Cardiac muscle cell (in vitro differentiated cells and primary cell): ENCODE measurements at regions not wholly inside any gene's neighbourhood (a gene's known extent, or its start where the extent isn't known, plus 50 kb on each side); places are given as distances from the start of the nearest gene placed in this dataset.

ENCODE experiments used
- DNase-seq, 2 donors: peaks; one replicate each; pipeline versions ENCODE4 v3.0.0 to v3.0.0-alpha.2; 2010 to 2017; ENCODE audit warnings: low read depth in 1 of 2, low spot score in 1 of 2
- H3K27ac ChIP-seq: fragments of 200-600 bp; sonication (generic); 2 replicates; pipeline ENCODE4 v1.5.1; 2016
- H3K27me3 ChIP-seq: fragments of 200-600 bp; sonication (generic); 2 replicates; pipeline ENCODE4 v1.6.0; 2016; ENCODE audit warnings: control low read depth
- H3K36me3 ChIP-seq: fragments of 200-600 bp; sonication (generic); 2 replicates; pipeline ENCODE4 v1.5.1; 2016; ENCODE audit warnings: control low read depth
- H3K4me1 ChIP-seq: fragments of 200-600 bp; sonication (generic); 2 replicates; pipeline ENCODE4 v1.8.1; 2017; ENCODE audit warnings: low read depth, mild to moderate bottlenecking, mixed run types
- H3K4me3 ChIP-seq: fragments of 200-600 bp; sonication (generic); 2 replicates; pipeline ENCODE4 v1.5.1; 2016; ENCODE audit warnings: mild to moderate bottlenecking
- H3K9me3 ChIP-seq: fragments of 200-600 bp; sonication (generic); 2 replicates; pipeline ENCODE4 v1.5.1; 2017; ENCODE audit warnings: low read depth, mild to moderate bottlenecking, control low read depth
- CTCF ChIP-seq: IDR thresholded peaks from 2 replicates; pipeline ENCODE4 v1.5.1; 2012; ENCODE audit warnings: low read depth, mild to moderate bottlenecking, low read length

GRCh38 chr6:105808571-105808970, 277.6 kb upstream of the PRDM1 start:
- no peak overlapping the region for H3K4me3 ChIP-seq
- no peak for DNase-seq
- peaks cover 15% of the 10 kb centered on the region for H3K4me1 ChIP-seq
- H3K27ac ChIP-seq = no peak overlapping the region
- H3K27me3 ChIP-seq = no peaks in the 10 kb centered on the region
- no peaks in the 10 kb centered on the region for H3K9me3 ChIP-seq
- H3K36me3 ChIP-seq = no peaks in the 10 kb centered on the region
- no peak for TF ChIP-seq CTCF

DNA sequence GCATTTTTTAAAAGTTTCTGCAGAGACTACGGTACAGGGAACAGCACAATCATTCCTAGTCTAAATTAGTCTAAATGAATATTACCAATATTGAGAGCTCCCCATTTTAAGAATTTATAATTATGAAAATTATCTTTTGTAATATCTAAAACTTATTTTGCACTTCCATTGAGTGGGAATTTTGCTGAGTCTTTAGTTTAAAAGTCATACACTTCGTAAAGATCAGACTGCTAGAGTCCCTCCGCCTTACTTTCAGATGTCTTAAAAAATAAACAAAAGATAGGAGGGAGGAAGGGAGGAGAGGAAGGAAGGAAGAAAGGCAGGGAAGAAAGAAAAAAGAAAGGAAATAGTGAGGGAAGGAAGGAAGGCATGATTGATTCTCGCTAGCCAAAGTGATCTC, 278.2 kb upstream of the PRDM1 start:
- no peak for TF ChIP-seq CTCF
- H3K36me3 ChIP-seq = no peaks in the 10 kb centered on the region
- no peaks in the 10 kb centered on the region for H3K9me3 ChIP-seq
- peaks cover 15% of the 10 kb centered on the region for H3K4me1 ChIP-seq
- H3K27me3 ChIP-seq = no peaks in the 10 kb centered on the region
- no peak for DNase-seq
- no peak overlapping the region for H3K4me3 ChIP-seq
- no peak overlapping the region for H3K27ac ChIP-seq

DNA sequence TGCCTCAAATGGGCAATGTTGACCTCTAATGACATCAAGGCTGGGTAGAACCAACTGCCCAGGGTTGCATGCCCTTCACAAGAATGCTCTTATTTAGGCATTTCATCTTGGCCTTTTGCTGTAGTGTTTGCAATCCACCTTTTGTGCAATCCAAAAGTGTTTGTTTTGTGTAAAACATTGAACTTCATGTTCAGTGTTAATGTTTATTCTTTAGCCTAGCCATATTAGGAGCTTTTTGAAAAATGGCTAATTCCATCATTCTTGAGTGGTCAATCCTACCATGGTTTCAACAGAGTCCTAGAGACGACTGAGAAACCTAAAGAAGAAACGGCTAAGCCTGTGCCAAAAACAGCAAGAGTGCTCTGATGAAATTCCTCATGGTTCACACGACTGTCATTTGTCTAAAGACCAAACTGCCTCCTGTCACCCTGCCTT, 279.6 kb upstream of the PRDM1 start:
- Histone ChIP-seq H3K4me3 (no peak overlapping the region), H3K4me1 (peaks cover 15% of the 10 kb centered on the region), H3K27ac (no peak overlapping the region), H3K36me3 (no peaks in the 10 kb centered on the region), H3K9me3 (no peaks in the 10 kb centered on the region), H3K27me3 (no peaks in the 10 kb centered on the region)
- no peak for DNase-seq
- TF ChIP-seq CTCF = no peak

GRCh38 chr6:105805501-105806023, 280.6 kb upstream of the PRDM1 start:
- peaks cover 9% of the 10 kb centered on the region for H3K4me1 ChIP-seq
- H3K36me3 ChIP-seq = no peaks in the 10 kb centered on the region
- DNase-seq = no peak
- H3K9me3 ChIP-seq = no peaks in the 10 kb centered on the region
- TF ChIP-seq CTCF = no peak
- no peak overlapping the region for H3K27ac ChIP-seq
- H3K4me3 ChIP-seq = no peak overlapping the region
- no peaks in the 10 kb centered on the region for H3K27me3 ChIP-seq

- H3K4me1 ChIP-seq = no peaks in the 10 kb centered on the region
- no peak overlapping the region for H3K4me3 ChIP-seq
- TF ChIP-seq CTCF = no peak
- no peak overlapping the region for H3K27ac ChIP-seq
- H3K27me3 ChIP-seq = no peaks in the 10 kb centered on the region
- H3K36me3 ChIP-seq = no peaks in the 10 kb centered on the region
- no peaks in the 10 kb centered on the region for H3K9me3 ChIP-seq
- peak in 1 of 2 donors; percentile 2 for DNase-seq
Measured at GRCh38 chr6:105804424-105804823, 281.7 kb upstream of the PRDM1 start.

DNA sequence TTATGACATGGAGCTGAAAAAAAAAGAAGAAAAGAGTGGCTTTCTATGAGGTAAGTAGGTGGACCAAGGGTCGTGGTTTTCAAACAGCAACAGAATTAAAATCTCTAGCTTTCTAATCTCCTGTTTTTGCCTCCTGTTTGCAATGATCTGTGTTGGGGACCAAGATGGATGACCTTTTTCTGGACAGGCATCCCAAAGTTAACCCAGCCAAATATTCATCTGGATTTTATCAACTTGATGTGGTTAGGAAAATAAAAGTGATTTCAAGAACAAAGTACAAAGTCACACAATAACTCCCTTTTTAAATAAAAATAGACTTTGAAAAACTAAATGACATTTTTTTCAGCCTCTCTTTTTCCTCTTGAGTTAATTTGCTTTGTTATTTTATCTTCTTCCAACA, 282.1 kb upstream of the PRDM1 start:
- no peak for TF ChIP-seq CTCF
- Histone ChIP-seq H3K27ac (no peak overlapping the region), H3K27me3 (no peaks in the 10 kb centered on the region), H3K36me3 (no peaks in the 10 kb centered on the region), H3K9me3 (no peaks in the 10 kb centered on the region), H3K4me1 (no peaks in the 10 kb centered on the region), H3K4me3 (no peak overlapping the region)
- no peak for DNase-seq
